GM19351 (cell line): ENCODE measurements at regions not wholly inside any gene's neighbourhood (a gene's known extent, or its start where the extent isn't known, plus 50 kb on each side); places are given as distances from the start of the nearest gene placed in this dataset.
"Not testable (repeated sequence)": the region's sequence is repeated elsewhere in the genome, so short reads cannot be mapped to it uniquely, and the experiment has no call there.

ENCODE experiments used
- ATAC-seq: cut with Tn5 transposase; IDR thresholded peaks from one replicate; pipeline ENCODE4 v1.9.1; 2021; ENCODE audit warnings: mild to moderate bottlenecking, moderate library complexity; ENCODE audit not compliant: unreplicated experiment

DNA sequence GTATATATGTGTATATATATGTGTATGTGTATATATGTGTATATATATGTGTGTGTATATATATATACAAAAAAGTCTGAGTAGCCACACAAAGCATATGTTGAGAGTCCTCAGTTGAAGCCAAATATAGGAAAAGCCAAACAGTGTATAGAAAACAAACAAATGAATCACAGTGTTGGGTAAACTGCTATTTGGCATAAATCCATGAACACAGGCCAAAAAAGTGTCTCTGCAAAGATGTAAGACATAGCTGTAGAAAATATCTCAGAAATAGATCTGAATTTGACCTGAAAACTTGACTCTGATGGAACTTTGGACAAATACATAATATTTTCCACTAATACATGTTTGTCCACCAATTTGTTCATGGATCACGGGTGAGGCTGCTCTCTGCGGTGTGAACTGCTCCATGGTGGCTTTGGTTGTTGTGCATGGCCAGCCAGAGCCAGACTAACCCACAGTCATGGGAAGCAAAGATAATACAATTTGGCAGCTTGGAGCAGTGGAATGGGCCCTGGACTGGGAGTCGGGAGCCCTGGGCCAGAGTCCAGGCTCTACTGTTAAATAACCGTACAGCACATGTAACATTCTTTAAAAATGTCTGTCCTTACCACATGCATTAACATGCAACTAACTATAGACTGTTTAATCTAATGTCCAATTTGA, 76.9 kb upstream of the EED start:
- ATAC-seq = no peak

DNA sequence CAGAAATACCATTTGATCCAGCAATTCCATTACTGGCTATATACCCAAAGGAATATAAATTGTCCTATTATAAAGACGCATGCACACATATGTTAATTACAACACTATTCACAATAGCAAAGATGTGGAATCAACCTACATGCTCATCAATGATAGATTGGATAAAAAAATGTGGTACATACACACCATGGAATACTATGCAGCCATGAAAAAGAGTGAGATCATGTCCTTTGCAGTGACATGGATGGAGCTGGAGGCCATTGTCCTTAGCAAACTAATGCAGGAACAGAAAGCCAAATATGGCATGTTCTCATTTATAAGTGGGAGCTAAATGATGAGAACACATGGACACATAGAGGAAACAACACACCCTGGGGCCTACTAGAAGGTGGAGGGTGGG, 78.3 kb upstream of the EED start:
- ATAC-seq = not testable (repeated sequence)

DNA sequence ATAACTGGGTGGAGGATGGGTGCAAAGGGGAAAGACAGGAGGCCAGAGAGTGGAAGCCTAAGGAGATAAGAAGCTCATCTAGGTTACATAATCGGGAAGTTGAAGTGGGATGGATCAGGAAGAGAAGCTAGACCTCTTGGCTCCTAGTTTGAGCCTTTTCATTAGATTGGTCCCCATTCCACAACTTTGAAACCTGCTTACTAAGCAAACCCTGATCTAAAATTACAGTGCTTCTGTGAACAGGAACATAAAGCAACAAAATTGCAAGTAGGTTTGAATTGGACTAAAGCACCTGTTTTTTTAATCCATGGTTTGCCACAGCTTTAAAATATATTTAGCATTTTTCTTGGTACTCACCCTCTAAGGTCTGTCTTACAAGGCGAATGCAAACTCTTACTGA, 80.4 kb upstream of the EED start:
- ATAC-seq = no peak

DNA sequence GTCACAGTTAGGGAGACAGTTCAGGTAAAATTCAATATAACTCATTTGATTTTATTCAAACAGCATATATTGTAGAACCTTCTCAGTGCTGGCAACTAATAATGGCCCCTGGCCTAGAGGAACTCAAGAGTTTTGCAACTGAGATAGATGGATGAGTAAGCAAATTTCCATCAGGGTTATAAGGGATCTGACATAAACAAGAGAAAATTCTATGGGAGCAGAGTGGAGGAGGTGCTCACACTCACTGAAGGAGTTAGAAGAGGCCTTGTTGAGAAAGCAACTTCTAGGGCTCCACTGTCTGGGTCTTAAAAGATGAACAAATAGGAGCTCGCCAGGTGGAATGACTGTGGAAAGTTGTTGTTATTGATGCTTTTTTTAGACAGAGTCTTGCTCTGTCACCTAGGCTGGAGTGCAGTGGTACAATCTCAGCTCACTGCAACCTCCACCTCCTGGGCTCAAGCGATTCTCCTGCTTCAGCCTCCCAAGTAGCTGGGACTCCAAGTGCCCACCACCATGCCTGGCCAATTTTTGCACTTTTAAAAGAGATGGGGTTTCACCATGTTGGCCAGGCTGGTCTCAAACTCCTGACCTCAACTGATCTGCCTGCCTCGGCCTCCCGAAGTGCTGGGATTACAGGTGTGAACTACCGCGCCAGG, 81.2 kb upstream of the EED start:
- ATAC-seq = not testable (repeated sequence)

DNA sequence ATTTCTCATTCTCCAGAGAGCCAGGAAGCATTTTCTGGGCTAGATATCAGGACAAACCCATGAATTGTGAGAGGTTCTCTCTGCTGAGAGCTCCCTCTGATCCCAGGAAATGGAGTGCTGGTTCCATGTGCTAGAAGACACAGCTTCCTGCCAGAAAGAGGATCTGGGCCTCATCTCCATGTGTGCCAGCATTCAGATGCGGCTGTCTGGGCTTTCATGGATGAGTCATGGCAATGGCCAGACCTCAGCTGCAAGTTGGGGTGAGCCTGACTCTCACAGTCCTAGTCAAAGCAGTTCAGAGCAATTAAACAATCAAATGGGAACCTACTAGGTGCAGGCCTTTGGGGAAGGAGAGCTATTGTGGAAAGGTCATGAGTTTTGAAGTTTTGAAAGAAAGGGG, 82.3 kb upstream of the EED start:
- ATAC-seq = no peak

DNA sequence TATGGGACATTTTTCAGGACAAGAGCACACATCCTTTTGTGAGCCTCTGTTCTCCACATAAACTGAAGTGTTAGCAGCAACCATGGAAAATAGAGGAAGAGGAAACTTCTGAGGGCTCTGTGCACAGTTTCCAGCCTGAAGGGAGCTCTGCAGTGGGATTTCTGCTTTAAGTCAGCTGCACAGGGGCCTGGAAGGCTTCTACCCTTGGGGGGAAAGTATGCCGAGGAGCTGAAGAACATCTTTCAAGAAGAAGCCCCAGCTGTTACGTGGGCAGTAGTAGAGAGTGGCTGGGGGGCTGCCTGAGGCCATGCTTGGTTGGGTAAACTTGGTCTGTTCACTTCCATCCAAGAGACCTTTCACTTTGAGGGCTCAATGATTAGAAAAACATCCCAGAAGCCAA, 82.7 kb upstream of the EED start:
- no peak for ATAC-seq

DNA sequence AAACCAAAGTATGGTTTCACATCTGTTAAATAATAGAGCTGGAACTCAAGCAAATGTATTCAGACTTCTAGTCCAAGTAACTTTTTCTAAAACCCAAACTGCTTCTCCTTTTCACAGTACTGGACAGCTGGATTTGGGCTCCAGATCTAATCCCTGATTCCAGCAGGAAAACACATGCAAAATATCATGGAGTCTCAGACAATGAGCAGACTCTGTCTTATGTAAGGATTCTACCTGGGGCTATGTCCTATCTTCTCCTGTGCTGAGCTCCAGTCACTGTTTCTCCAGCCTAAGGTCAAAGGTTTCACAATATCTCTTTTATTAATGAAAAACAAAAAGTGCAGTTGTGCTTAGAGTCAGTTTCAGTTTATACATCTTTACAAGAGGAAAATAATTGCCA, 83.2 kb upstream of the EED start:
- no peak for ATAC-seq

DNA sequence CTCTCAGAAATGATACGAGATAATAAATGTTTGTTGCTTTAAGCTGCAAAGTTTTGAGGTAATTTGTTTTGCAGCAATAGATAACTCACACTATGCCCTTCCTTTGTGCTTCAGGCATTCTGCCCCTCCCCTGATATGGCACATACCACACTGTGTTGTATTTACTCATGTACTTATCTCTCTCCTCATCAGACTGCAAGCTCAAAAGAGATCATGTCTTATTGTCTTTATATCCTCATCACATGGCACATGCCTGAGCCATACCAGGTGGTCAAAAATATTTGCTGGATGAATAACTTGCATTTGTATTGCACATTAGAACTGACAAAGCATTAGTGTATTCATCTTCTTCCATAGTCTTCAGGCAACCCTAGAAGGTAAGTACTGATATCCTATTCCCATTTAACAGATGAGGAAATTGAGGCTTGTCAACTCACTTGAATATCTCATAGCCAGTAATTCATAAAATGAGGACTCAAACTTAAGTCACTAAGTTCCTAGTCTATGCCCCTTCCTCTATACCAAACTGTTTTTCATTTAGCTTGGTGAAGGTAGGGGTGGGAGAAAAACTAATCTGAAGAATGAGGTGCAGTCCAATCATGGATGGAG, 83.9 kb upstream of the EED start:
- no peak for ATAC-seq

DNA sequence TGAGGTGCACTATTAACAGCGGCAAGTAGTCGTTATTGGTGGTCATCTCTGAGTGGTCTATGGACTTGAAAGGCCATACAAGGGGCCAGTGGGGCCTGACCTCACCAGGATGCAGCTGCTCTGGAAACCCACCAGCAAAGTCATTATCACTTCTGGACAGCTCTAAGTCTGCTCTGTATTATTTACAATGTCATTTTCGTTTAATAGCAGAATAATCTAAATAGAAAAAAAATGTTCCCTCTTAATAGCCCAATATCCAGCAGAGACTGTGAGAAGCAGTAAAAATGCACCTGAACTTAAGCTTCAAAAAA, 85.0 kb upstream of the EED start:
- no peak for ATAC-seq

DNA sequence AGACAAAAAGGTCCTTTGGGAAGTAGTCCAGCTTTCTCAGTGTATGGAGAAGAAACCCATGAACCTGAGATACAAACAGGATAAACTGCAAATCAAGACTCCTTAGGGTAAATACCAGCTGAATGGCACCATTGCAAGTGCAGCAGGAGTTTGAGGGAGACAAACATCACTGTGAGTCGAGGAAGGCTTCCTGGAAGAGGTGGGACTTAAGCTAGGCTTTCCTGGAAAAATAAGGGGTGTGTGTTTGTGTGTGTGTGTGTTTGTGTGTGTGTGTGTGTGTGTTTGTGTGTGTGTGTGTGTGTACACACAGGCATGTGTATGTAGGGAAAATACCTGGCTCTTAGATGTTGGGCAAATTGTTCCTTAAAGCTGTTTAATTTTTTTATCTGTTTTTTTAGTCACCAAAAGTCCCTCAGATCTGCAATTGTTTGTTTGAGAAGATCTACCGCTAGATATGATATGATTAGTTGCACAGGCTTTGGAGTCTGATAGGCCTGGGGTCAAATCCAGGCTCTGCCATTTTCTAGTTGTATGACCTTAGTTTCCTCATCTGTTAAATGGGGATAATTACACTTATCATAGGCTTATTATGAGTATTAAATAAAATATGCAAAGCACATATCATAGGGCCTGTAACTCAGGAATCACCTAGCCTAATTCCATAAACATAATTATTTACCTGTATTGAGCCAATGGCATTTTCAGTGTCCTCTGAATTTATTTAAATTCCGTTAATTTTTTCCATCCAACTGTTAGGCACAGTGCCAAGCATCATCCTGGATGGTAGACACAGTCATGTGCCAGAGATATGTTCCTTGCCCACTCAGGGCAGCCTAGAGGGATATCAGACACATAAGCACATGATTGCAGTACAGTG, 85.6 kb upstream of the EED start:
- ATAC-seq = no peak

DNA sequence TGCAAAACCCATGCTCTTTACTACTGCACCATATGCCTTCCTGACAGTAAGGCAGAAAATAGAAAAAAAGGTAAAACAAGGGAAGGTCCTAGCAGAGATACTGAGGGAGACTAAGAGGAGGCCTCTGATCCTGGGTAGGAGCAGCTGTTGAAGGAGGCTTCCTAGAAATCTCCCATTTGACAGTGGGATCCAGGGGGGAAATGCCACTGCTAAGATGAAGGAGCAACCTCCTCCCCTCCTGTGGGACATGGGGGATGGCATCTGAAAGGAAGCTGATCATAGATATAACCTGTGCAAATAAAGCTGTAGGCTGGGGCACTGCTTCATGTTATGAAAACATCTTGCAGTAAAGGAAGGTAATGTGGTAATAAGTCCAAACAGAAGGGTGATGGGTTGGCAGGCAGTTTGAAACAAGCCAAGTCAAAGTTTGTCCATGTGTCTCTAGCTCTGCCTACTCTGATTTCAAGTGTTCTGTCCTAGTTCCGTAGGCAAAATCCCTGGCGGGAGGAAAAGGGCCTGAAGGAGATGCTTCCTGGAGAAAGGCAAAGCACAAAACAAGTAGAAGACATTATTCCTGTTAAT, 86.7 kb upstream of the EED start:
- ATAC-seq = no peak

DNA sequence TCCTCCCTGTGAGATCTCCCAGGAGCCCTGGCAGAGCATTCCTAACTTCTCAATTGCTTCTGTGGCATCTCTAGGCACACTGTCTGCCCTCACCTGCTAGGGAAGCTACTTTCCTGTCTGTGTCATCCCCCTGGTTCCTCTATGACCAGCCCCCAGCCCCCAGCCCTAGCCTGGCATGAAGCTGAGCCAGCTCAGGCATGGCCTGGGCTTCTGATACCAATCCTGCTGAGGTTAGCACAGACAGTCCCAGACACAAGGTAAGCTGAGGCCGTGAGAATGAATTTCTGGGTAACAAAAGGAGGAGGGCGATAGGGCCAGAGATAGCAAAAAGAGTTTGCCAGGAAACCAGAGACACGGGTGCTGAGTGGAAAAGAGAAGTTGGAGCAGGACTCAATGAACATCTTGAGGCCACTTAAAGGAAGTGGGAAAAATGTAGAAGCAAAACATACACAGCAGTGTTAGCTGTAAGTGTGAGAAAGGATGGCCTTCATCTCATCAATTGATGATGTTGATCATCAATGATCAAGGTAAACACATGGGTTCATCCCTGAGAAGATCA, 87.6 kb upstream of the PICALM start:
- no peak for ATAC-seq

DNA sequence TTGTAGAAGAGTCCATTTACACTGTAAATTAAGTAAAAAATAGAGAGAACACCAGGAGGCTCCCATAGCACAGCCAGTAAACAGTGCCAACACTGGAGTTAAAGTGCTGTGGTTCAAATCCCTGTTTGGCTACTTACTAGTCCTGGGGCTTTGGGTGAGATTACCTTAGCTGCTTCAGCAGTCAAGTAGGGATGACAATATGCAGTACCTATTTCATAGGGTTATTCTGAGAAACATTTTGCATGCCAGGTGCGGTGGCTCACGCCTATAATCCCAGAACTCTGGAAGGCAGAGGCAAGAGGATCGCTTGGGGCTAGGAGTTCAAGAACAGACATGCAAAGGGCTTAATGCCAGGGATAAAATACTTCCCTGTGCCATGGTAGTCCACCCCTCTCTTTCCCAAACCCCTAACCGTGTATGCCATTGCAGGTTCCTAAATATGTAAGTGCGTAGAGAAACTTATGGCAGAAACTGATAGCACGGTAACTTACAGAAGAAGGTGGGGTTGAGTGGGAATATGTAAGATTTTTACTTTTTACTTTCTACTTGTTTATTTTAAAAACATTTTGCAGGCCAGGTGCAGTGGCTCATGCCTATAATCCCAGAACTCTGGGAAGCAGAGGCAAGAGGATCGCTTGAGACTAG, 86.4 kb upstream of the PICALM start:
- no peak for ATAC-seq

DNA sequence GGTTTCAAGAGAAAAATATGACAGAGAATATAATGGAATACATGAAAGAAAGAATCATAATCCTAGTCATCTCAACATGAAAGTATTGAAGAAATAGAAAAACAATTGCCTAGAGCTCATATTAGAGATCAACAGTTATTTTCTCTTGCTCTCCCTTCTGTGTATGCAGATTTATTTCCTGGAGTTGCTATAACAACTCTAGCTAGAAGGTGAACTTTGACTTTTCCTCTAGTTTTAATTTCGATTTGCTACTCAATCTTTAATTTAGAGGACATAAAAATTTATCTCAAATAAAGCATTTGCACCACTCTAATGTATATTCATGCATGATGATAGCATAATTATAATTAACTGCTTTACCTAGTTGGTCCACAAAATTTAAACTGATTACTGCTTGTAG, 84.6 kb upstream of the PICALM start:
- ATAC-seq = no peak

DNA sequence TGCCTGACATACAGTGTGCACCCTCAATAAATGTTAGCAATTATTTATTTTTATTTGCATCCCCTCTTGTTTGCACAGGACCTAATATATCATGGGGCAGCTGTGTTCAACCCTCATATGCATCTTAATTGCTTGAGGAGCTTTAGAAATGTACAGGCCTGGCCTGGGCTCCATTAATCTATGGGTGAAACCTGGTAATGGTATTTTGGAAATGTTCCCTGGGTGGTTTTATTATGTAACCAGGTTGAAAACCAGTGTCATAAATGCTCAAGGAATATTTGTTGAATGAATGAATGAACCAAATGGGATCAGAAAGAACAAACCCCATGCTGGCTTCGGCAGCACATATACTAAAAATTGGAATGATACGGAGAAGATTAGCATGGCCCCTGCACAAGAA, 84.0 kb upstream of the PICALM start:
- no peak for ATAC-seq

DNA sequence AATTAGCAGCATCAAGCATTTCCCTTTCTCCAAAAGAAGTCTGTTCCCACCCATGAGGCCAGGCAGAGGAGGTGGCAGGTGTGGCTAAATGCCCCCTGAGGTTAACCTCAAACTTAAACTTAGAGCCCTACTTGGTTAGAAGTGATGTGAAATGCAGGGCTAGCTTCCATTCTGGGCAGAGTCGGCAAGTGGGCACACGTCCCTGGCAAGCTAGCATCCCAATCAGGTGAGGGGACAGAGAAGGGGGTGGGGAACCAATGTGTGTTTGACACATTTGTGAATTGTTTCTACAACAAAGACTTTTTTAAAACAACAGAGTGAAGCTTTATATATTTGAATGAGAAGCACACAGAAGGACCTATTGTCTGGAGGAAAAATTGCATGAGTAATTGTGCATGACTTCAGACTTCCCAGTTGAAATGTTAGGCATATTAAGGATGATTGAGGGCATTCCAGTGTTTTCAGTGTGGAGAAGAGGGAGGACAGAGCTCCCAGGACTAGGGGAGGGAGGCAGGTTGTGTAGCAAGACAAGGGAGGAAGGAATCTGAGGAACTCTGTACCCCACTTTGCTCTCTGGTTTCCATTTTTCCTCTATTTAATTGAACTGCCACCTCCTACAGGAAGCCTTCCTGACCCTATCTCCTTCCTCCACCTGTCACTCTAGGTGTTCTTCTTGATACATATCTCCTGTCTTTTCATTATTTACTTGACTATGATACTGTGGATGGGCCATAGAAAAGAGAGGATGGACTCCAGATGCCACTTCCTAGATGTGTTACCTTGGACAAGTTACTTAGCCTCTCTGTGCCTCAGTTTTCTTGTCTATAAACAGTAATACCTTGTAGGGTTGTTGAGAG, 83.3 kb upstream of the PICALM start:
- no peak for ATAC-seq

DNA sequence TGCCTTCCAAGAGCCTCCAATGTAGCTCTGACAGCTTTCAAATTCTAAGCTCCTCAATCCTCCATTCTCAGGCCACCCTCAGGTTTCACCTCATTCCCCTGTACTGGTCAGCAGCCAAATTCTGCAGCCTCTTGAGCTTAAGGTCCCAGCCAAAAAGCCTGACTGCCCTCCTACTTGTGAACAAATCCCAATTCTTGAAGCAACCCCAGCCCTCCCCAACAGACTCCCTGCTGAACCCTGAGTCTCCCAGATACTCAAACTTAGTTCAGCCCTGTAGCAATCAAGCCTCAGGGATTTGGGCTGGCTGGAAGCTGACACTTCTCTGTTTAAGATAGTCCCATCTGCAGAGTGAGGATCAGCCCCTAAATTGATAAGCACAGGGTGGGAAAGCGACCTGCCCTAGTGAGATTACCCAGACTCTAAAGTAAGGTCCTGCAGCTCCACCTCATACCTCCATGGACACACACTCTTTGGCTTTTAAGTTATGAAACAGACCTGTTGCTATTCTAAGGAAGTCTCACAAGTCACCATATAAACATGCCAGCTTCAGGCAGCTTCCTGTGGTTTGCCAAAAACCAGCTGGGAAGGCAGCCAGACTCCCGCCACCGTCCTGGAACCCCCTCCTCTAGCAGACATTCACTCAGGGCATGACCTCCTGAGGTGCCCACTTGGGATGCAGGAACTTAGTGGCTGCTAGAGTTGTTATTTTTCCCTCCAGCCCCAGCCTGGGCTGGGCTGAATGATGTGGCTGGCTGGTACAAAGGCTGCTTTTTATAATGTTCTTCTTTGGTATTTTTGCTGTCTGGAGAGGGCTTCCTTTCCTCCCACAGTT, 82.5 kb upstream of the PICALM start:
- ATAC-seq = peak; percentile 48

DNA sequence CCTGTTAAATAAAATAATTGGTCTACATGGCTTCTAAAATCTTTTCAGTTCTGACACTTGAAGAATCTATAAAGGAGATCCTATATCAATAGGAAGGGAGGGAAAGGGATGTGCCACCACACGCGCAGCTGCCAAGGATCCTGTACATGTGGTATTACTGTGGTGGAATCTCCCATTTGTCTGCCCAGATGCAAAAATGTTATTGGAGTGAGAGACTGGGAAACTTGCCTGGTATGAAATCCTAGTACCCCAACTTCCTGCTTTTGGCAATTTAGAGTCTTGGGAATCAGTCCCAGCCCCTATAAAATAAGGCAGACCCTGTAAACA, 81.9 kb upstream of the PICALM start:
- no peak for ATAC-seq

DNA sequence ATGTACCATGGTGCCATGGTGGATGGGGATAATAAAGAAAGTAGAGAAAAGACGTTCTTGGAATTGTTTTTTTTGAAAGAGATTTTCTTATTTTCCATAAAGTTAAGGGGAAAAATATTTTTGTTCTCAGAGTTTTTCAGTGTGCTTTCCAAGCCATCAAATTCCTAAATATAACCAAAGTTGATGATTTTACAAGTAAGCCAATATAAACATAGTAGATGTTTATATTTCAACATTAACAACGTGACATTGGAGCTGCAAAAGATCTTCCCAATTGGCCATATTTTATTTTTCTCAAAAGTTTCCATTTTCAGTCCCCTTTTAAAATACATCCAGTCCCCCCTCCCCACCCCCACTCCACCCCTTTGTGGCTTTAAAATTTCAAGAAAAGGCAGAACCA, 80.9 kb upstream of the PICALM start:
- ATAC-seq = no peak
